ENCODE measurements at regions not wholly inside any gene's neighbourhood (a gene's known extent, or its start where the extent isn't known, plus 50 kb on each side); places are given as distances from the start of the nearest gene placed in this dataset.
"Not testable (repeated sequence)": the region's sequence is repeated elsewhere in the genome, so short reads cannot be mapped to it uniquely, and the experiment has no call there.

DNA sequence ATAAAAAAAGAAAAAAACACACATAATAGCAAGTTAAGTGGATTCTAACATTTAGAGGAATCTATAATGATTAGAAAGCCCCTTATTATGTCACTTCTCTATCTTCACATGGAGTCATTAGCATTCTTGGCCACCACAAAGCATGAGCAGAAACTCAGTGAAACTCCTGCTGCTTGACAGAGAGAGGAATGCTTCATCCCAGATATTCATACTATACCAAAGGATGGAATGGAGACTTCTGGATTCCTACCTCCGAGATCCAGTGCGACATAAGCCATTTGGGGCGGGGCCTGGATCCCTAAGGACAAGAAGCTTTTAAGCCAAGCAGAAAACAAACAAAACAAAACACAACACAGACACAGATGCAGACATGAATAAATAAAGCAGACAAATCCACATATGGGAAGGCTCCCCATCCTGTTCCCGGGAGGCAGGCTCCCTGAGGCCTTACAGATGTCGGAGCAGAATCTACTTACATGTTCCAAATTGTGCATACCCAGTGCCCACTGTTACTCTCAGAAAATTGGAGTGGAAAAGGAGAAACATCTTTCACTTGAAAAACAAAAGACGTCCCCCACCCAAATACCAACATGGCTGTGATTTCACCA is 727.3 kb downstream of the MAFB start:
- TF ChIP-seq, protein P1, sequence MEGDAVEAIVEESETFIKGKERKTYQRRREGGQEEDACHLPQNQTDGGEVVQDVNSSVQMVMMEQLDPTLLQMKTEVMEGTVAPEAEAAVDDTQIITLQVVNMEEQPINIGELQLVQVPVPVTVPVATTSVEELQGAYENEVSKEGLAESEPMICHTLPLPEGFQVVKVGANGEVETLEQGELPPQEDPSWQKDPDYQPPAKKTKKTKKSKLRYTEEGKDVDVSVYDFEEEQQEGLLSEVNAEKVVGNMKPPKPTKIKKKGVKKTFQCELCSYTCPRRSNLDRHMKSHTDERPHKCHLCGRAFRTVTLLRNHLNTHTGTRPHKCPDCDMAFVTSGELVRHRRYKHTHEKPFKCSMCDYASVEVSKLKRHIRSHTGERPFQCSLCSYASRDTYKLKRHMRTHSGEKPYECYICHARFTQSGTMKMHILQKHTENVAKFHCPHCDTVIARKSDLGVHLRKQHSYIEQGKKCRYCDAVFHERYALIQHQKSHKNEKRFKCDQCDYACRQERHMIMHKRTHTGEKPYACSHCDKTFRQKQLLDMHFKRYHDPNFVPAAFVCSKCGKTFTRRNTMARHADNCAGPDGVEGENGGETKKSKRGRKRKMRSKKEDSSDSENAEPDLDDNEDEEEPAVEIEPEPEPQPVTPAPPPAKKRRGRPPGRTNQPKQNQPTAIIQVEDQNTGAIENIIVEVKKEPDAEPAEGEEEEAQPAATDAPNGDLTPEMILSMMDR (IDR thresholded peaks at IDR 0.05; ENCODE audit: control insufficient read depth, extremely low read depth, insufficient read depth): no peak
- DNase-seq (ENCODE audit: low read depth): no peak

DNA sequence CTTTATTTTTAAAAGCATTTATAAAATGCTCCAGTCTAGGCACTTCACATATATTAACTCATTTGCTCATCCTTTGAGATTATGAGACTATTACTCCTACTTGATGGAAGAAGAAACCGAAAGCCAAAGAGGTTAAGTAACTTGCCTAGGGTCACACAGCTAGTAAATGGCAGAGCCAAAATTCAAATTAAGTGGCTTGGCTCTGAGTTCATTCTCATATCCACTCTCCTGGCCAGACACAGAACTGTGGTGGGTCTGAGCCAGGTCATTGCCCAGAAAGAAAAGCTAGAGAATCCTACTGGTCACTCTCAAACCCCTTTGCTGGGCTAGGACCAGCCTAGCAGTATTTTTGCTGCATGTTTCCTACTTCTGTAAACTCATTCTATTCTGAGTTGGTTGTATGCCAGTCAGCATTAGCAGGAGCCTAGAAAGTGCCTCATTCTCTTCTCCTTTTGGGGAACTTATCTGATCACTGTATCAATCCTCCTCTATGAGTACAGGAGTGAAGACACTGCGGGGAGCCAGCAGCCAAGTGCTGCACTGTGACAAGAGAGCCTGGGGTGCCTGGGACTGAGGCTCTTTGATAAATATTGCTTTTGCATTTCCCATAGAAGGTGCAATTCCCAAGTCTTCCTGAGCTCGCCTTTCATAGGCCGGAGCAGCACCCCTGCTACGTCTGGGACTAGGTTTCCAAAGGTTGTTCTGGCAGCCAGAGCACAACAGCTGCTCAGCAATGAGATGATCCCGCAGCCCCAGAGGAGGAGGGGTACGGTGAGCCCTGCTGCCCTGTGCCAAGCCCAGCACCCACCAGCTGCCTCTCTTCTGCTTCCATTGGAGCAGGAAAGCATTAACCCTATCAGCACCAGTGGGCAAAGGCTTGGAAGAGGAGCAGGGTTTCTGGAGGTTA is 728.3 kb downstream of the MAFB start:
- no peak for DNase-seq (ENCODE audit: low read depth)
- TF ChIP-seq, protein P1 (IDR thresholded peaks at IDR 0.05; ENCODE audit: control insufficient read depth, extremely low read depth, insufficient read depth): no peak
- no peak overlapping the region for H3K4me3 ChIP-seq (ENCODE audit: low read depth, low read length)

More for the DNA sequence above, 727.3 kb downstream of the MAFB start:
- no peak overlapping the region for H3K4me3 ChIP-seq (ENCODE audit: low read depth, low read length)

DNA sequence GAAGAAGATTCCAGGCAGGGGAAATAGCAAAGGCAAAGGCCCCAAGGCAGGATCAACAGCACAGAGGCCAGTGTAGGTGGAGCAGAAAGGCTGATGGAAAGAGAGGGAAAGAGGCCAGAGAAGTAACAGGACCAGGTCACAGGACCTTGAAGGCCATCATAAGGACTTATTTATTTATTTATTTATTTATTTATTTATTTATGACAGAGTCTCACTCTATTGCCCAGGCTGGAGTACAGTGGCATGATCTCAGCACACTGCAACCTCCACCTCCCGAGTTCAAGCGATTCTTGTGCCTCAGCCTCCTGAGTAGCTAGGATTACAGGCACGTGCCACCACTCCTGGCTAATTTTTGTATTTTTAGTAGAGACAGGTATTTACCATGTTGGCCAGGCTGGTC is 731.1 kb downstream of the MAFB start:
- DNase-seq (ENCODE audit: low read depth); H3K4me3 ChIP-seq (ENCODE audit: low read depth, low read length): not testable (repeated sequence)

DNA sequence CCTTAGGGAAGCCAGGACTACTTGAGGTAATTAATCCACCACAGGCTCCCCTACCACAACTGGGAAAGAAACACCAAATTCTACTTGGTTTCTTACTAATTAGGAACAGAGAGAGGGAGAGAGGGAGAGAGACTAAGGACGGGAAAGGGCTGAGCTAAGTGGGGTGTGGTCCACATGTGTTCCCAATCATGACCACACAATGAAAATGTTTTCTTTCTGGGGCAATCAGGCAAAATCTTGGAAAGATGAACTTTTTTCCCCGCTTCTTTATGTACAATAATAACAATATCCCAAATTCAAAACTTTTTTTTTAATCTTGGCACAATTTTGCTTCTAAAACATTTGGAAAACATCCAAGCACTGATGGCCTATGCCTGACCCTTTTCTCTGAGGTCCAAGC is 734.4 kb downstream of the MAFB start:
- TF ChIP-seq, protein P1 (IDR thresholded peaks at IDR 0.05; ENCODE audit: control insufficient read depth, extremely low read depth, insufficient read depth): no peak
- no peak for DNase-seq (ENCODE audit: low read depth)
- no peak overlapping the region for H3K4me3 ChIP-seq (ENCODE audit: low read depth, low read length)

DNA sequence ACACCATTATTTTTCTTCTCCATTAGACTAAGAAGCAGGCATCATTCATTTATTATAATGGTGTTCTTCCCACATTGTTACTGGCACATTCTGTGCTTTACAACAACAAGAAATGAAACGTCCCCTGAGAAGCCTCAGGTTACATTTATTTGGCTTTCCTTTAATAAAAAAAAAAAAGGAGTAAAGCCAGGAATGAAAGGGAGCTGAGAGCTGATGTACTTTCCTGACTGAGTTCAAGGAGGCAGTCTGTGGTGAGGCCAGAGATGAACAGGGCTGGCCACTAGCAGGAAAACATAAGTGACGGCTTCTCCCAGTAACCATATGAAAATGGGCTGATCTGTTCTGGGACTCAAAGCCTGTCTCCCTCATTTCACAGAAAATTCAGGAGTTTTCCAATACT is 742.1 kb downstream of the MAFB start:
- TF ChIP-seq, protein P1 (IDR thresholded peaks at IDR 0.05; ENCODE audit: control insufficient read depth, extremely low read depth, insufficient read depth): no peak
- H3K4me3 ChIP-seq (ENCODE audit: low read depth, low read length): no peak overlapping the region
- DNase-seq (ENCODE audit: low read depth): no peak

DNA sequence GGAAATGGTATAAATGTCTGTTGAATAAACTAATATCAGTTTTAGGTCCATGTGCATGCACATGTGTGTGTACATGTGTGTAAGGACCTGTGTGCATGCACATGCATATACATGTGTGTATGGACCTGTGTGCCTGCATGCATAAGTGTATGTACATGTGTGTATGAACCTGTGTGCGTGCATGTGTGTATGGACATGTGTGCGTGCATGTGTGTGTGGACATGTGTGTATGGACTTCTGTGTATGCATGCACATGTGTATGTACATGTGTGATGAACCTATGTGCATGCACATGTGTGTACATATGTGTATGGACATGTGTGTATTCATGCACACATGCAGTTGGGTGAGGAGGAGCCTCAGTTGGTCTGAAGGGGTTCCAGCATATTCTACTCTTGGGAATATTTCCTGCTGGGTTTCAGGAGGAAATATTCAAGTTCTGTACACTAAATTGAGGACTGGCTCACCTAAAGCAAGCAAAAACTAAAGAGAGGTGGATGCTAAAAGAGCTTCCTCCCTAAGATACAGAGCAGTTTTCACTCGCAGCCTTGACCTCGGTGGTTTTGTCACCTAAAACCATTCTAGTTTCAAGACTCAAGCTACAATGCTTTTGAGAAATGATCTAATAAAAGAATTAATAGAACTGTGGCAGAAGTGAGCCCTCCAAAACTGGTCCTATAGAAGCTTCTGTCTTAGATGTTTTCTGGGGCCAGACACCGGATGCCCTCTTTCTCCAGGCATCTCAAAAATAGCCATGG is 742.8 kb downstream of the MAFB start:
- no peak overlapping the region for H3K4me3 ChIP-seq (ENCODE audit: low read depth, low read length)
- TF ChIP-seq, protein P1 (IDR thresholded peaks at IDR 0.05; ENCODE audit: control insufficient read depth, extremely low read depth, insufficient read depth): no peak
- DNase-seq (ENCODE audit: low read depth): no peak

DNA sequence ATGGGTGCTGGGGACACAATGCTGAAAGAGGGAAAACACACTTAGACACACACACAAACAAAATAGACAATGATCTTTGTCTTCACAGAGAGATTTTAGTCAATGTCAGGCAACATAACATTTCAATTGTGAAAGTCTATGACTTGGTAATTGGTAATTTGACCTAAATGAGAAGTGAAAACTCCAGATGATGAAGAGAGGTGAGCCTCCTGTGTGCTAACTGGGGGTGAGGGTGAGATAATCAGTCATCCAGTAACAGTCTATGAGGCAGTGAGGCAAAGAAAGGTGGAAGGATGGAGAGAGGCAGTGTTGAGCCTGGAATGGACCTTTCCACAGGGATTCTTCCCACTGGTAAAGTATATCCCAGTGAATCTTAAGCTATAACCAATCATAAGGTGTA is 744.2 kb downstream of the MAFB start:
- TF ChIP-seq, protein P1 (IDR thresholded peaks at IDR 0.05; ENCODE audit: control insufficient read depth, extremely low read depth, insufficient read depth): no peak
- no peak overlapping the region for H3K4me3 ChIP-seq (ENCODE audit: low read depth, low read length)
- DNase-seq (ENCODE audit: low read depth): no peak
